HEK293 (cell line): ENCODE measurements at regions not wholly inside any gene's neighbourhood (a gene's known extent, or its start where the extent isn't known, plus 50 kb on each side); places are given as distances from the start of the nearest gene placed in this dataset.

Source experiments
- GLIS1 ChIP-seq: fragments of 450-650 bp; formaldehyde crosslinking; IDR thresholded peaks from 2 replicates; pipeline ENCODE4 v1.5.1; 2016; ENCODE audit warnings: missing biosample characterization, missing genetic modification characterization
- HOXD13 ChIP-seq: sonication (generic); formaldehyde crosslinking; IDR thresholded peaks from 2 replicates; pipeline ENCODE4 v1.8.0; 2022; ENCODE audit warnings: missing genetic modification reagents, borderline replicate concordance
- ZFP37 ChIP-seq: fragments of 450-650 bp; formaldehyde crosslinking; IDR thresholded peaks from 2 replicates; pipeline ENCODE4 v1.5.1; 2016; ENCODE audit warnings: missing biosample characterization, missing genetic modification characterization
- ZNF274 ChIP-seq, 2 experiments: fragments of 200-500 bp in 1 of 2; fragments of 450-650 bp in 1 of 2; sonication (Bioruptor generic) in 1 of 2; formaldehyde crosslinking in 1 of 2; IDR thresholded peaks; 2 replicates each; pipeline versions ENCODE4 v1.5.1 to v1.6.1; 2014 to 2016; ENCODE audit warnings: borderline replicate concordance in 1 of 2, inconsistent platforms in 1 of 2, low read length in 1 of 2, missing biosample characterization in 1 of 2, missing genetic modification characterization in 1 of 2
- ZNF555 ChIP-seq: fragments of 450-650 bp; formaldehyde crosslinking; conservative IDR thresholded peaks from 2 replicates; pipeline ENCODE4 v1.5.1; 2017; ENCODE audit warnings: missing biosample characterization, mild to moderate bottlenecking, missing genetic modification characterization, inconsistent platforms
- ZNF791 ChIP-seq: fragments of 450-650 bp; formaldehyde crosslinking; IDR thresholded peaks from 2 replicates; pipeline ENCODE4 v1.5.1; 2016; ENCODE audit warnings: missing biosample characterization, missing genetic modification characterization
- ZNF843 ChIP-seq: fragments of 450-650 bp; formaldehyde crosslinking; IDR thresholded peaks from 2 replicates; pipeline ENCODE4 v1.5.1; 2016; ENCODE audit warnings: missing biosample characterization, missing genetic modification characterization
- TF ChIP-seq, protein P1 (sequence below): fragments of 450-650 bp; IDR thresholded peaks from 2 replicates; pipeline ENCODE4 v1.5.1; 2018; ENCODE audit warnings: missing biosample characterization, mild to moderate bottlenecking, missing genetic modification characterization
- TF ChIP-seq, protein P2 (sequence below): fragments of 450-650 bp; formaldehyde crosslinking; IDR thresholded peaks from 2 replicates; pipeline ENCODE4 v1.5.1; 2016; ENCODE audit warnings: missing biosample characterization, missing genetic modification characterization

DNA sequence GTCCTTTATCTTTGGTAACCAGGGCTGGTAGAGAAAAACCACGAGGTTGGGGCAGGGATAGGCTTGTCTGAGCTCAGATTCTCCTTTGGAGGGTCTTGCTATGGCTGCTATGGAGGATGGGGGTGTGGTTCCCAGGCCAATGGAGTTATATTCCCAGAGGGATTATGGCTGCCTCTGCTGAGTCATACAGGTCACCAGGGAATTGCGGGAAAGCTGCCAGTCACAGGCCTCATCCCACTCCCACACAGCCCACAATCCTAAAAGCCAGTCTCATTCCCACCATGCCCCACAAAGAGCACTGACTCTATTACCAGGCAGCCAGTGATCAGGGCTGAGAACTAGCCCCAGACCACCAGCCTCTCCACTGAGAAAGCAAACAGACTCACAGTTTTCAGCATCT, 316.6 kb upstream of the TMEM229A start:
- TF ChIP-seq HOXD13 (CRISPR knock-in tag) (no peak), ZNF791 (tag by site-specific recombination) (no peak), ZNF555 (tag by site-specific recombination) (no peak), GLIS1 (tag by site-specific recombination) (no peak), ZFP37 (tag by site-specific recombination) (no peak), ZNF274 (IDR thresholded peaks at IDR 0.05; ENCODE audit: low read length) (no peak), ZNF274 (tag by site-specific recombination; IDR thresholded peaks at IDR 0.05; ENCODE audit: borderline replicate concordance) (no peak), ZNF843 (tag by site-specific recombination) (no peak)
- TF ChIP-seq, protein P1, sequence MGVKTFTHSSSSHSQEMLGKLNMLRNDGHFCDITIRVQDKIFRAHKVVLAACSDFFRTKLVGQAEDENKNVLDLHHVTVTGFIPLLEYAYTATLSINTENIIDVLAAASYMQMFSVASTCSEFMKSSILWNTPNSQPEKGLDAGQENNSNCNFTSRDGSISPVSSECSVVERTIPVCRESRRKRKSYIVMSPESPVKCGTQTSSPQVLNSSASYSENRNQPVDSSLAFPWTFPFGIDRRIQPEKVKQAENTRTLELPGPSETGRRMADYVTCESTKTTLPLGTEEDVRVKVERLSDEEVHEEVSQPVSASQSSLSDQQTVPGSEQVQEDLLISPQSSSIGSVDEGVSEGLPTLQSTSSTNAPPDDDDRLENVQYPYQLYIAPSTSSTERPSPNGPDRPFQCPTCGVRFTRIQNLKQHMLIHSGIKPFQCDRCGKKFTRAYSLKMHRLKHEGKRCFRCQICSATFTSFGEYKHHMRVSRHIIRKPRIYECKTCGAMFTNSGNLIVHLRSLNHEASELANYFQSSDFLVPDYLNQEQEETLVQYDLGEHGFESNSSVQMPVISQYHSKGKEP = no peak
- TF ChIP-seq, protein P2, sequence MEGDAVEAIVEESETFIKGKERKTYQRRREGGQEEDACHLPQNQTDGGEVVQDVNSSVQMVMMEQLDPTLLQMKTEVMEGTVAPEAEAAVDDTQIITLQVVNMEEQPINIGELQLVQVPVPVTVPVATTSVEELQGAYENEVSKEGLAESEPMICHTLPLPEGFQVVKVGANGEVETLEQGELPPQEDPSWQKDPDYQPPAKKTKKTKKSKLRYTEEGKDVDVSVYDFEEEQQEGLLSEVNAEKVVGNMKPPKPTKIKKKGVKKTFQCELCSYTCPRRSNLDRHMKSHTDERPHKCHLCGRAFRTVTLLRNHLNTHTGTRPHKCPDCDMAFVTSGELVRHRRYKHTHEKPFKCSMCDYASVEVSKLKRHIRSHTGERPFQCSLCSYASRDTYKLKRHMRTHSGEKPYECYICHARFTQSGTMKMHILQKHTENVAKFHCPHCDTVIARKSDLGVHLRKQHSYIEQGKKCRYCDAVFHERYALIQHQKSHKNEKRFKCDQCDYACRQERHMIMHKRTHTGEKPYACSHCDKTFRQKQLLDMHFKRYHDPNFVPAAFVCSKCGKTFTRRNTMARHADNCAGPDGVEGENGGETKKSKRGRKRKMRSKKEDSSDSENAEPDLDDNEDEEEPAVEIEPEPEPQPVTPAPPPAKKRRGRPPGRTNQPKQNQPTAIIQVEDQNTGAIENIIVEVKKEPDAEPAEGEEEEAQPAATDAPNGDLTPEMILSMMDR (tag by site-specific recombination) = no peak
